Fibroblast of lung (primary cell): ENCODE measurements at regions not wholly inside any gene's neighbourhood (a gene's known extent, or its start where the extent isn't known, plus 50 kb on each side); places are given as distances from the start of the nearest gene placed in this dataset.

Experiments used
- EZH2 ChIP-seq: IDR thresholded peaks from 2 replicates; pipeline ENCODE4 v1.5.1; 2012; ENCODE audit warnings: low read length, control low read depth, mild to moderate bottlenecking; ENCODE audit errors: missing control alignments
- TF ChIP-seq, protein P1 (sequence below), 2 donors: IDR thresholded peaks in 1 of 2; conservative IDR thresholded peaks in 1 of 2; 1 replicate in 1 of 2; 2 replicates in 1 of 2; pipeline ENCODE4 v1.5.1; 2011 to 2012; ENCODE audit warnings: low read length in 2 of 2, control low read depth in 1 of 2, inconsistent platforms in 1 of 2, low read depth in 1 of 2, mild to moderate bottlenecking in 1 of 2

DNA sequence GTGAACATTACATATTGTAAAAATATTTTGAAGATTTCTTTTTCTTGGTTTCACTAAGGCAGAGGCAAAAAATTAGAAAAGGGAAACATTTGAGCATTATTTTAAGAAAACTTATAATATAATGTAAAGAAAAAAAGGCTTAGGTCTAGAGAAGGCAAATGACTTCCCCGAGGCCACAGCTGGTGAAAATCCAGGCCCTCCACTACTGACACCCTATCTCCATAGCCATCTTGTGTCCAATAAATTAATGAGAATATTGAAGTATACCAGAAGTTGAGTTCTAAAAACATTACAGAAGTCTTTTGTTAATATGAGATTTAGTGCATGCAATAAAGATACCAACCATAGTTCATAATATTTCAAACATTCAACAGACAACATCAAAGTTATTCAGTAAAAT lies 459.9 kb upstream of the RORB start:
- TF ChIP-seq EZH2 = no peak
- TF ChIP-seq, protein P1, sequence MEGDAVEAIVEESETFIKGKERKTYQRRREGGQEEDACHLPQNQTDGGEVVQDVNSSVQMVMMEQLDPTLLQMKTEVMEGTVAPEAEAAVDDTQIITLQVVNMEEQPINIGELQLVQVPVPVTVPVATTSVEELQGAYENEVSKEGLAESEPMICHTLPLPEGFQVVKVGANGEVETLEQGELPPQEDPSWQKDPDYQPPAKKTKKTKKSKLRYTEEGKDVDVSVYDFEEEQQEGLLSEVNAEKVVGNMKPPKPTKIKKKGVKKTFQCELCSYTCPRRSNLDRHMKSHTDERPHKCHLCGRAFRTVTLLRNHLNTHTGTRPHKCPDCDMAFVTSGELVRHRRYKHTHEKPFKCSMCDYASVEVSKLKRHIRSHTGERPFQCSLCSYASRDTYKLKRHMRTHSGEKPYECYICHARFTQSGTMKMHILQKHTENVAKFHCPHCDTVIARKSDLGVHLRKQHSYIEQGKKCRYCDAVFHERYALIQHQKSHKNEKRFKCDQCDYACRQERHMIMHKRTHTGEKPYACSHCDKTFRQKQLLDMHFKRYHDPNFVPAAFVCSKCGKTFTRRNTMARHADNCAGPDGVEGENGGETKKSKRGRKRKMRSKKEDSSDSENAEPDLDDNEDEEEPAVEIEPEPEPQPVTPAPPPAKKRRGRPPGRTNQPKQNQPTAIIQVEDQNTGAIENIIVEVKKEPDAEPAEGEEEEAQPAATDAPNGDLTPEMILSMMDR (conservative IDR thresholded peaks at IDR 0.05 in 1 of 2, IDR thresholded peaks at IDR 0.05 in 1 of 2; ENCODE audit: low read depth in 1 of 2, low read length in 2 of 2) = no peak
